CD4-positive, alpha-beta T cell treated with Interleukin-4 for 4 hours (primary cell): ENCODE measurements at regions not wholly inside any gene's neighbourhood (a gene's known extent, or its start where the extent isn't known, plus 50 kb on each side); places are given as distances from the start of the nearest gene placed in this dataset.
"Not testable (repeated sequence)": the region's sequence is repeated elsewhere in the genome, so short reads cannot be mapped to it uniquely, and the experiment has no call there.

Source experiments
- DNase-seq: peaks from one replicate; pipeline ENCODE4 v3.0.0-alpha.2; 2020

- DNase-seq: no peak
These were observed 345.6 kb upstream of the NRP1 start for GRCh38 chr10:33680036-33680435.

GRCh38 chr10:33676606-33677339 is 342.3 kb upstream of the NRP1 start:
- no peak for DNase-seq

GRCh38 chr10:33674986-33675599 is 340.6 kb upstream of the NRP1 start:
- no peak for DNase-seq

GRCh38 chr10:33674491-33674890 is 340.0 kb upstream of the NRP1 start:
- DNase-seq: no peak

GRCh38 chr10:33673839-33674415 is 339.5 kb upstream of the NRP1 start:
- no peak for DNase-seq

DNA sequence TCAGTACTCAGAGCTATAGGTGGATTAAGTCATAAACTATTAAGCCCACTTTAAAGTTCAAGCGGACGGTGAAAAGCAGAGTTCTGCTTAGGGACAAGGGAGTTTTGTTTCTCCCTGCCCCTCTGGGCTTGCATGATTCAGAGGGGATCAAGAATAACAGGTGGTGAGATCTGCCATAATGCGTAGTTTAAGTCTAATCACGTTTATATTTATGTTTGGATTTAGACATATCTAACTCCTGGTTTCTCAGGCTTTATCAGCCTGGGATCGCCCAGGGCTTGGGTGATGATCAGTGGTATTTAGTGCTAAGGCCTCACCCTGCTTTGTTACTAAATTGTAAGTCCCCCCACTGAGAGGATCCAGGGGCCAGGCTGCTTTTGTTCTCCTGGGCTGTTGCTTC is 335.4 kb upstream of the NRP1 start:
- DNase-seq: no peak

- DNase-seq: no peak
These were observed 332.4 kb upstream of the NRP1 start for GRCh38 chr10:33666686-33667480.

GRCh38 chr10:33665501-33665900 is 331.0 kb upstream of the NRP1 start:
- DNase-seq: no peak

- no peak for DNase-seq
These were observed 329.6 kb upstream of the NRP1 start for GRCh38 chr10:33664070-33664469.

DNA sequence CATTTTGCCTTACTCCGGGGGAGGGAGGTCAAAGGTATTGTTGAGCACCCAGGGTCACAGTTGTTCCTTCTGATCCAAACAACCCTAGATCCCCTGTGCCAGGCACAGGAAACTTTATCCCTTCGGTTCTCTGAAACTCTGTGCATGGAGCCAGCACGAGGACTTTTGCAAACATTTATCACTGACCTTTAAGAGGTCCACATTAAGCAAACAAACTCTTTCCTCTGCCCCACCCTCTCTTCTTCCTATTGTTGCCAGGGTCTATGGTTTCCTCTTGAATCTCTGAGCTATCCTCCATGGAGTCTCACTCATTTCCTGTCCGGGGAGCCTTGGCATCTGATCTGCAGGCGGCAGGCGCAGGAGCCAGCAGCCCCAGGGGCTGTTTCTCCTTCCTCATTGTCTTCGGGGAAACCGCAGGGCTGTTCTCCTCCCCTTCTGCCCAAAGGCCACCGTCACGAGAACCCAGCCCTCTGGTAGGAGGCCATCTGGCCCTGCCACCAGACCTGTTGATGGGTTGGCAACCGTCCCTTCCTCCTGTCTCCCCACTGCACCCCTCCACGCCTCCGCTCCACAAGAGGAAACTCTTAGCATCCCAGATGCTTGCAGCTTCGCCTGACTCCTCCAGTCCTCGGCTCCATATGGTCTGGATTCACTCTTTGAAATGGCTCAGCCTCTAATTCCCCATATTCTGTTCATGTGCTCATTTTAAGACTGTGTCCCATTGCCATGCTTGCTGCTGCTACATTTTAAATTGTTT is 327.3 kb upstream of the NRP1 start:
- no peak for DNase-seq

DNA sequence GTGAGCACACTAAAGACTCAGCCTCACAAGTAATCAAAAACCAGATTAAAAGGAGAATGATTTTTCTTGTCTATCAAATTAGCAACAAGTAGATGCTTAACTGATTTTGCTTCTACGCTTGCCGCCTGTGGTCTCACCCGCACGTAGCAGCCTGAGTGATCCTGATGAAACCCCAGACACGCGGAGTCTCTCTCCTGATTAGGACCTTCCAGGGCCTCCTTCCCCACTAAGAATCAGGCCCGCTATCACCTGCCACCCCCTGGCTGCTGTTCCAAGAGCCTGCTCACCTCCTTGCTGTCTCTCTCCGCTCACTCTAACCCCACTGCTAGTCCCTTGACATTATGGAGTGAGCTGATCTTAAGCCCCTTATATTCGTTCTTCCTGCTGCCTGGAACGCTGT is 325.9 kb upstream of the NRP1 start:
- no peak for DNase-seq

DNA sequence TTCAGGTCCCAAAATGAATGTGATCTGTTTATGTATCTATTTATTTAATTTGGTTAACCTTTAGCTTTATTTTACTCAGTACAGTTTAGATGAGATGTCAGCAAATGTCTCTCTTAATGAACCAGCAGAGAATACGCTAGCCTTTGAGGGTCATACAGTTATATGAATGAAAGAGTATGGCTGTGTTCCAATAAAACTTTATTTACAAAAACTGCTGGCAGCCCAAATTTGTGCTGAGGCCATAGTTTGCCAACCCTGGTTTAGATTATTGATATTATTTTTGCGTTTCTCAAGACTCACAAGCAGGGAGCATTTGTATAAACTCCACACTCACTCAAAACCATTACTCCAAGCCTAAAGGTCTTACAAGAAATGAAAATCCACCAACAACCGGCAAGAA is 323.4 kb upstream of the NRP1 start:
- DNase-seq: no peak

- DNase-seq: no peak
These were observed 322.9 kb upstream of the NRP1 start for GRCh38 chr10:33657154-33657908.

DNA sequence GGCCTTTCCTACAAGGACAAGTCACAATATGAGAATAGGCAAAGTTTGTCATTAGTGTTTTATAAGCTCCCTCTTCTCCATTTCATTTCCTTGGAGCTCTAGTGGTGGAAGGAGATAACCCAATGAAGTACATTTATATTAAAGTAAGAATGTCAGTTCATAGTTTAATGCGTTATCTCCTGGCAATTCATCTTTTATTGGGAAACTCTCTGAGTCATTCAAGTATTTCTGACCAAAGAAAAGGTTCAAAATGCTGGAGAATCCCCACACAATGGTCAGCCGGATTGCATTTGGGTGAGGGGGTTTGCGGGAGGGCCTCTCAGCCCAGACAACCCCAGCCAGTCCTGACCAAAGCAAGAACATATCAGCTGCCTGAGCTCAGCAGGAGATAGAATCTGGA is 321.5 kb upstream of the NRP1 start:
- DNase-seq: no peak

DNA sequence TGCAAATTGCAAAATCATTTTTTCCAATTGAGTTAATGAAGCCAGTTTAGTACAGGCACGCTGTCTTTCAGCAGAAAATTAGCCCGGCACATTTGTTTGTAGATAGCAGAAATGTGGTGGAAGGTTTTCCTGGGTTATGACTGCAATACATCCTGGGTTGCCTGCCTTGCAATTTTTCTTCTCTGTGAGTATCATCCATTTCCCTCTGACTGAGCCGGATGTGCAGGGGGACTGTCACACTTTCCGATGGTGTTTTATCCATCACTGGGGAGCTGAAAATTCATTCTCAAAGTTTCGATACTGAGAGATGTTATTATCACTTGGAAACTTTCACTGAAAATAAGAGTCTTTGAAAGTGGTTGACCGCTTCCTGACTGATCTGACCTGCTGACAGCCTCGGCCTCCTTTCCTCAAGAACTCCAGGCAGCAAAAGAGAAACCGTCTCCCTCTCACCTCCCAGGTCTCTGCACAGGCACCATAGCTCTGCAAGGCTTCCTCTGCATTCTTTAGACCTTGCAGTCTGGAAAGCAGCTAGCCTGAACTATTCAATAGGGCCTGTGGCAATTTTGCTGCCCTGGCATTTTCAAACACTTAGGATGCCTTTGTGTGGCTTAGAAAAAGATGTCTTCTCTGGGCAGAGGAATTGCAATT is 320.8 kb upstream of the NRP1 start:
- DNase-seq: no peak

DNA sequence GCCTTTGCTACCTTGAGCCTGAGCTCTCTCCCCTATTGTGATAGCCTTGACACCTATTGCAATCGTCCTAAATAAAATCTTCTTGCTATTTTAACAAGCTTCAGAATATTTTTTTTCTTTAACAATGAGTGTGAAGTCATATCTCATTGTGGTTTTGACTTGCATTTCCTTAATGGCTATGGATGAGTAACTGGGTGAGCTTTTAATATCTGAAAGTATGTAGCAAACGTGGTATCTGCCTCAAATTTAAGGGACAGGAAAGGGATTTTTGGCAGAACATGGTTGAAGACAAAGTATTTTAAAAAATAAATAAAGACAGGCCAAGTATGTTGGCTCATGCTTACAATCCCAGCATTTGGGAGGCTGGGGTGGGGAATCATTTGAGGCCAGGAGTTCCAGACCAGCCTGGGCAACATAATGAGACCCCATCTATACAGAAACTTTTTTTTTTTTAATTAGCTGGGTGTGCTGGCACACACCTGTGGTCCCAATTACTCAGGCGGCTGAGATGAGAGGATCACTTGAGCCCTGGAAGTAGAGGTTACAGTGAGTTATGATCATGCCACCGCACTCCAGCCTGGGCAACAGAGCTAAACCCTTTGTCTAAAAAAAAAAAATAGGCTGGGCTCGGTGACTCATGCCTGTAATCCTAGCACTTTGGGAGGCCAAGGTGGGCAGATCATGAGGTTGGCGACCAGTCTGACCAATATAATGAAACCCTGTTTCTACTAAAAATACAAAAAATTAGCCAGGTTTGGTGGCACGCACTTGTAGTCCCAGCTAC is 319.3 kb upstream of the NRP1 start:
- no peak for DNase-seq

- DNase-seq: no peak
These were observed 318.4 kb upstream of the NRP1 start for GRCh38 chr10:33652870-33653269.

- DNase-seq: not testable (repeated sequence)
These were observed 315.7 kb upstream of the NRP1 start for GRCh38 chr10:33650131-33650530.

DNA sequence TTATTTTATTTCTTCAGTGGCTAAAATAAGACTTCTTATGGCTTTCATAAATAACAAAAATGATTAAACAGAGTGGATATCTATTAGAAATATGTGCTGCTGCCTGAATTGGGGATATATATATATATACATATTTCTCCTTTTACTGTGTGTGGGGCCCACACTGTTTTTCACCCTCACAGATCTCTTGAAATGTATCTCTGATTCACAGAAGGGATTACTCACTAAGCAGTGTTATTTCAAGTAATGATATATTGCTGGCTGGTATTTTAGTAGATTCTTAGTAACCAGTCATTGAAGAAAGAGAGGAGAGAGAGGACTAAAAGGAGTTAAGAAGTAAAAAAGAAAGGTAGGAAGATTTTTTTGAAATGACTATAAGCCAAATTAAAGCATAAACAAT is 308.6 kb upstream of the NRP1 start:
- no peak for DNase-seq

- DNase-seq: no peak
These were observed 304.4 kb upstream of the NRP1 start for GRCh38 chr10:33638891-33639290.

DNA sequence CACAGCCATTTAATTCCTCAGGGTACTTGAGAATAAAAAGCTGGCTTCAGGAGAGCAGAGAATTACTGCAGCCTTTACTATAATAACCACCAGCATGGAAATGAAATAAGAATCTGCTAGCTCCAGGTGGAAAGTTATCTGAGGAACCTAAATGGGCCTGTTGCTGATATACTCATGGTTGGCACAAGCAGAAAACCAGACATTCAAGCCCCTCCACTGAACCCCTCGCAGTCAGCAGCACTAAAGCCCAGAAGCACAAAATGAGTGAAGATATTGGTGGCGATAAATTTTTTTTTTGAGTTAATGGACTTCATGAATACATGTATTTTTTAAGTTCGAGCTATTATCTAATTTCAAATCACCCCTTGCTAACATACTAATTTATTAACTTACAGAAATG is 303.9 kb upstream of the NRP1 start:
- no peak for DNase-seq
